ENCODE measurements at regions not wholly inside any gene's neighbourhood (a gene's known extent, or its start where the extent isn't known, plus 50 kb on each side); places are given as distances from the start of the nearest gene placed in this dataset.
A peak's percentile ranks its signal among the peaks of the same experiment; 100 is the strongest.

- no peak overlapping the region for H3K4me3 ChIP-seq (ENCODE audit: low read depth, low read length)
- no peak for DNase-seq (ENCODE audit: low read depth)
- TF ChIP-seq CTCF (IDR thresholded peaks at IDR 0.05; ENCODE audit: low read depth, low read length) (no peak), MAX (IDR thresholded peaks at IDR 0.05; ENCODE audit: low read depth, low read length) (no peak), MYC (IDR thresholded peaks at IDR 0.05; ENCODE audit: low read depth, low read length) (no peak)
These were observed 79.5 kb upstream of the FAM169A start for GRCh38 chr5:74945561-74946165.

- no peak overlapping the region for H3K4me3 ChIP-seq (ENCODE audit: low read depth, low read length)
- no peak for DNase-seq (ENCODE audit: low read depth)
- TF ChIP-seq POLR2A (IDR thresholded peaks at IDR 0.05; ENCODE audit: extremely low read depth, insufficient read length) (no peak), MAX (IDR thresholded peaks at IDR 0.05; ENCODE audit: low read depth, low read length) (no peak), CTCF (IDR thresholded peaks at IDR 0.05; ENCODE audit: low read depth, low read length) (no peak), MYC (IDR thresholded peaks at IDR 0.05; ENCODE audit: low read depth, low read length) (no peak)
These were observed 77.7 kb upstream of the FAM169A start for GRCh38 chr5:74943905-74944304.

GRCh38 chr5:74942622-74943286, 76.6 kb upstream of the FAM169A start:
- DNase-seq (ENCODE audit: low read depth), result no peak
- TF ChIP-seq POLR2A (IDR thresholded peaks at IDR 0.05; ENCODE audit: extremely low read depth, insufficient read length), result no peak
- no peak overlapping the region for H3K4me3 ChIP-seq (ENCODE audit: low read depth, low read length)

- TF ChIP-seq MYC (IDR thresholded peaks at IDR 0.05; ENCODE audit: low read depth, low read length) (no peak), MAX (IDR thresholded peaks at IDR 0.05; ENCODE audit: low read depth, low read length) (no peak), CTCF (IDR thresholded peaks at IDR 0.05; ENCODE audit: low read depth, low read length) (no peak), POLR2A (IDR thresholded peaks at IDR 0.05; ENCODE audit: extremely low read depth, insufficient read length) (no peak)
- no peak for DNase-seq (ENCODE audit: low read depth)
- H3K4me3 ChIP-seq (ENCODE audit: low read depth, low read length), result no peak overlapping the region
These were observed 74.7 kb upstream of the FAM169A start for GRCh38 chr5:74940782-74941353.

GRCh38 chr5:74938250-74938933, 72.2 kb upstream of the FAM169A start:
- TF ChIP-seq CTCF (IDR thresholded peaks at IDR 0.05; ENCODE audit: low read depth, low read length) (no peak), MAX (IDR thresholded peaks at IDR 0.05; ENCODE audit: low read depth, low read length) (no peak), MYC (IDR thresholded peaks at IDR 0.05; ENCODE audit: low read depth, low read length) (no peak), POLR2A (IDR thresholded peaks at IDR 0.05; ENCODE audit: extremely low read depth, insufficient read length) (no peak)
- H3K4me3 ChIP-seq (ENCODE audit: low read depth, low read length), result no peak overlapping the region
- peak; percentile 59 for DNase-seq (ENCODE audit: low read depth)

GRCh38 chr5:74935752-74936091, 69.5 kb upstream of the FAM169A start:
- TF ChIP-seq POLR2A (IDR thresholded peaks at IDR 0.05; ENCODE audit: extremely low read depth, insufficient read length) (no peak), CTCF (IDR thresholded peaks at IDR 0.05; ENCODE audit: low read depth, low read length) (no peak), MYC (IDR thresholded peaks at IDR 0.05; ENCODE audit: low read depth, low read length) (no peak), MAX (IDR thresholded peaks at IDR 0.05; ENCODE audit: low read depth, low read length) (no peak)
- H3K4me3 ChIP-seq (ENCODE audit: low read depth, low read length), result no peak overlapping the region
- no peak for DNase-seq (ENCODE audit: low read depth)

Measured in NB4 (cell line).